ENCODE measurements at regions not wholly inside any gene's neighbourhood (a gene's known extent, or its start where the extent isn't known, plus 50 kb on each side); places are given as distances from the start of the nearest gene placed in this dataset.

GRCh38 chr2:144847347-144848080 is 327.6 kb upstream of the ZEB2 start:
- no peak for TF ChIP-seq CSDC2 (CRISPR knock-in tag; IDR thresholded peaks at IDR 0.05)
- no peak for TF ChIP-seq ZFP30 (CRISPR knock-in tag; IDR thresholded peaks at IDR 0.05)
- TF ChIP-seq SNAI2 (CRISPR knock-in tag; IDR thresholded peaks at IDR 0.05), result no peak
